Mesendoderm (in vitro differentiated cells): ENCODE measurements at regions not wholly inside any gene's neighbourhood (a gene's known extent, or its start where the extent isn't known, plus 50 kb on each side); places are given as distances from the start of the nearest gene placed in this dataset.

Experiments
- DNase-seq: peaks from one replicate; pipeline ENCODE4 v3.0.0; 2013
- H2AK5ac ChIP-seq: 2 replicates; pipeline ENCODE4 v1.6.1; 2013; ENCODE audit warnings: low read length, inconsistent platforms
- H2BK120ac ChIP-seq: 2 replicates; pipeline ENCODE4 v1.6.1; 2013; ENCODE audit warnings: low read depth, mild to moderate bottlenecking, low read length, moderate library complexity, mixed read lengths
- H2BK15ac ChIP-seq: replicated peaks from 2 replicates; pipeline ENCODE4 v1.6.1; 2013; ENCODE audit warnings: low read depth, mild to moderate bottlenecking, moderate library complexity
- H2BK5ac ChIP-seq: 2 replicates; pipeline ENCODE4 v1.6.1; 2013; ENCODE audit warnings: low read length, inconsistent platforms
- H3K18ac ChIP-seq: 2 replicates; pipeline ENCODE4 v1.6.1; 2013; ENCODE audit warnings: mild to moderate bottlenecking, low read length, mixed read lengths
- H3K23ac ChIP-seq: one replicate; pipeline ENCODE4 v1.6.1; 2013; ENCODE audit warnings: low read length
- H3K27ac ChIP-seq: 2 replicates; pipeline ENCODE4 v1.5.1; 2013; ENCODE audit warnings: low read depth, mild to moderate bottlenecking, inconsistent platforms, low read length, moderate library complexity
- H3K27me3 ChIP-seq: 2 replicates; pipeline ENCODE4 v1.6.1; 2013; ENCODE audit warnings: low read length, control low read depth, mild to moderate bottlenecking, inconsistent platforms; ENCODE audit not compliant: insufficient read depth, poor library complexity
- H3K36me3 ChIP-seq: 2 replicates; pipeline ENCODE4 v1.6.1; 2013; ENCODE audit warnings: low read length, inconsistent platforms; ENCODE audit not compliant: control insufficient read depth, insufficient read depth
- H3K4ac ChIP-seq: one replicate; pipeline ENCODE4 v1.6.1; 2013; ENCODE audit warnings: low read depth, mild to moderate bottlenecking, low read length, moderate library complexity
- H3K4me1 ChIP-seq: 2 replicates; pipeline ENCODE4 v1.6.1; 2013; ENCODE audit warnings: low read depth, low read length, inconsistent platforms; ENCODE audit not compliant: control insufficient read depth
- H3K4me2 ChIP-seq: 2 replicates; pipeline ENCODE4 v1.6.1; 2013; ENCODE audit warnings: low read length
- H3K4me3 ChIP-seq: 2 replicates; pipeline ENCODE4 v1.5.1; 2013; ENCODE audit warnings: mild to moderate bottlenecking, low read length
- H3K56ac ChIP-seq: one replicate; pipeline ENCODE4 v1.6.1; 2013; ENCODE audit warnings: low read length
- H3K79me1 ChIP-seq: 2 replicates; pipeline ENCODE4 v1.6.1; 2013; ENCODE audit warnings: low read length, inconsistent platforms
- H3K79me2 ChIP-seq: 2 replicates; pipeline ENCODE4 v1.6.1; 2013; ENCODE audit warnings: mild to moderate bottlenecking, low read length; ENCODE audit not compliant: control insufficient read depth, insufficient read depth
- H3K9ac ChIP-seq: 2 replicates; pipeline ENCODE4 v1.6.1; 2013; ENCODE audit warnings: low read length, inconsistent platforms
- H4K5ac ChIP-seq: one replicate; pipeline ENCODE4 v1.6.1; 2013; ENCODE audit warnings: low read length
- H4K8ac ChIP-seq: one replicate; pipeline ENCODE4 v1.6.1; 2013; ENCODE audit warnings: low read depth, mild to moderate bottlenecking, control low read depth, low read length, moderate library complexity
- WGBS: extraction: QIAGEN DNeasy Blood & Tissue Kit; methylation state at CpG from one replicate; pipeline ENCODE4 v1.1.7; 2013; ENCODE audit warnings: low lambda C conversion rate, missing lambda C conversion rate; ENCODE audit not compliant: insufficient coverage; ENCODE audit errors: extremely low coverage; 5-methylcytosine and 5-hydroxymethylcytosine counted together

DNA sequence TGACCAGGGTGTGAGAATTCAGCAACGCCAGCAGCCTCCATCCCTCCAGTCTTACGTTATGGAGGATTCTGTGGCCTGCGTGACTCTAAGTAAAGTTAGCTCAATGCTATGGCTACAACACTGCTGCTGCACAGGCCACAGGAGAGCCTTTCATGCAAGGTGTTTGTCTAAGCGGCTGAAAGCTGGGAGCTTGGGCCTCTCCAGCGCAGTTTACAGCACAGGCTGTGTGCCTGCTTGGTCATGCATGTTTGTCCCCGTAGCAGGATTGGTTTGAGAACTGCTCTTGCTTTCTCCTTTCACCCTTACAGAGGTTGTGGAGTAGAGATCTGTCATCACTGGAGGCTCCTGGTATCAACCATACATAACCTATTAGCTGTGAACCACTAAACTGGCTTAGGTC, 113.1 kb upstream of the TMCC3 start:
- no peak overlapping the region for H3K56ac ChIP-seq
- no peak overlapping the region for H3K9ac ChIP-seq
- H3K27ac ChIP-seq: no peak overlapping the region
- H3K79me1 ChIP-seq: no peaks in the 10 kb centered on the region
- no peak overlapping the region for H4K5ac ChIP-seq
- no peak overlapping the region for H3K4ac ChIP-seq
- H2BK5ac ChIP-seq: no peak overlapping the region
- no CpG with 5 or more reads among the region's 6 CpGs for WGBS
- no peak overlapping the region for H3K18ac ChIP-seq
- H3K27me3 ChIP-seq: no peaks in the 10 kb centered on the region
- H2BK120ac ChIP-seq: no peak overlapping the region
- no peaks in the 10 kb centered on the region for H3K4me1 ChIP-seq
- no peak overlapping the region for H3K4me2 ChIP-seq
- H2BK15ac ChIP-seq: no peak overlapping the region
- no peak overlapping the region for H3K23ac ChIP-seq
- no peak for DNase-seq
- H2AK5ac ChIP-seq: no peak overlapping the region
- H3K79me2 ChIP-seq: no peaks in the 10 kb centered on the region
- no peak overlapping the region for H4K8ac ChIP-seq
- no peaks in the 10 kb centered on the region for H3K36me3 ChIP-seq
- H3K4me3 ChIP-seq: no peak overlapping the region

DNA sequence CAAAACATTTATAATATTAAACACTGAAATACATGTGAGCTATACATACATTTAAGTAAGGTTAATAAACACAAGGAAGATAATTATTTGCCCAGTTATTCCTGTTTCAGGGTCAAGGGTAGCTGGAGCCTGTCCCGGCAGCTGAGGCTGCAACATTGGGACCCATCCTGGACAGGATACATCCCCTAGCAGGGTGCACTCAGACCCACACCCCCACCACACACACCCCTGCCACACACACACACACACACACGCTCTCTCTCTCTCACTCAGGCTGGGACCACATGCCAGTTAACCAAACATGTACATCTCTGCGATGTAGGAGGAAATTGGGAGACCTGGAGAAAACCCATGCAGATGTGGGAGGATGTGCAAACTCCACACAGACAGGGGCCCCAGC, 112.6 kb upstream of the TMCC3 start:
- Histone ChIP-seq H3K79me2 (no peaks in the 10 kb centered on the region), H2BK5ac (no peak overlapping the region), H3K4me1 (no peaks in the 10 kb centered on the region), H3K4me2 (no peak overlapping the region), H2AK5ac (no peak overlapping the region), H3K23ac (no peak overlapping the region), H3K18ac (no peak overlapping the region), H2BK15ac (no peak overlapping the region), H3K36me3 (no peaks in the 10 kb centered on the region), H3K79me1 (no peaks in the 10 kb centered on the region), H3K27me3 (no peaks in the 10 kb centered on the region), H2BK120ac (no peak overlapping the region), H4K5ac (no peak overlapping the region), H3K9ac (no peak overlapping the region), H3K4ac (no peak overlapping the region), H3K27ac (no peak overlapping the region), H3K4me3 (no peak overlapping the region), H4K8ac (no peak overlapping the region), H3K56ac (no peak overlapping the region)
- no peak for DNase-seq
- no CpG with 5 or more reads among the region's 3 CpGs for WGBS

DNA sequence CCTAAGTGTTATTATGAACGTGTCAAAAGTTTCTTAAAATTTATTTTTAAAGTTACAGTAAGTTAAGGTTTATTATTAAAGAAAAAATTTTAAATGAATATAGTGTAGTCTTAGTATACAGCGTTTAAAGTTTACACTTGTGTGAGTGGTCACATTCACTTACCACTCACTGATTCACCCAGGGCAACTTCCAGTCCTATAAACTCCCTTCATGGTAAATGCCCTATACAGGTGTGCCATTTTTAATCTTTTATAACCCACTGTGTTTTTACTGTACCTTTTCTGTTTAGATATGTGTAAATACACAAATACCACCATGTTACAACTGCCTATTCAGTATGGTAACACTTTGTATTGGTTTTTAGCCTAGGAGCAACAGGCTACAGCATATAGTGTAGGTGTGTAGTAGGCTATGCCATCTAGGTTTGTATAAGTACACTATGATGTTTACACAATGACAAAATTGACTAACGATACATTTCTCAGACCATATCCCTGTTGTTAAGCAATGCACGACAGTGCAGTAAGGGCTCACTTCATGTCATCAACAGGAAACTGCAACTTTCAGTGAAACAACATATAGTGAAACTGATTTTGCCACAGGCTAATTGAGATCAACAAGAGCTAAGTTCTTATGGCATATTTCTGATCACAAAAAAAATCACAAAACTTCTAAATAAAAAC, 112.0 kb upstream of the TMCC3 start:
- H2BK15ac ChIP-seq: no peak overlapping the region
- no peak overlapping the region for H2AK5ac ChIP-seq
- H3K4me3 ChIP-seq: no peak overlapping the region
- no peak overlapping the region for H3K18ac ChIP-seq
- H3K4me1 ChIP-seq: no peaks in the 10 kb centered on the region
- DNase-seq: no peak
- H2BK120ac ChIP-seq: no peak overlapping the region
- no peak overlapping the region for H2BK5ac ChIP-seq
- H4K8ac ChIP-seq: no peak overlapping the region
- H3K4ac ChIP-seq: no peak overlapping the region
- H3K79me2 ChIP-seq: no peaks in the 10 kb centered on the region
- H3K23ac ChIP-seq: no peak overlapping the region
- H3K79me1 ChIP-seq: no peaks in the 10 kb centered on the region
- H4K5ac ChIP-seq: no peak overlapping the region
- H3K36me3 ChIP-seq: no peaks in the 10 kb centered on the region
- no peaks in the 10 kb centered on the region for H3K27me3 ChIP-seq
- WGBS: 100% methylated on average over 2 of the region's 4 CpGs
- no peak overlapping the region for H3K9ac ChIP-seq
- H3K4me2 ChIP-seq: no peak overlapping the region
- no peak overlapping the region for H3K56ac ChIP-seq
- no peak overlapping the region for H3K27ac ChIP-seq

DNA sequence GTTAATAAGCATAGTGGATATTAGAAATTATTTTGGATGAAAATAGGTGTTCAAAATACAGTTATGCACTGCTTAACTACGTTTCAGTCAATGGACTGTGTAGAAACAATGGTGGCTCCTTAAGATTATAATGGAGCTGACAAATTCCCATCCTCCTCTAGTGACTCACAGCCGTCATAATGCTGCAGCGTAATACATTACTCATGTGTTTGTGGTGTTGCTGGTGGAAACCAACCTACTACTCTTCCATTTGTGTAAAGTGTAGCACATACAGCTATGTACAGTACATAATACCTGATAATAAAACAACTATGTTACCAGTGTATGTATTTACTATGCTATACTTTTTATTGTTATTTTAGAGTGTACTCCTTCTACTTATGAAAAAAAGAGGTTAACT, 111.2 kb upstream of the TMCC3 start:
- H4K5ac ChIP-seq: no peak overlapping the region
- H3K9ac ChIP-seq: no peak overlapping the region
- H2BK5ac ChIP-seq: no peak overlapping the region
- no peaks in the 10 kb centered on the region for H3K4me1 ChIP-seq
- H3K4me3 ChIP-seq: no peak overlapping the region
- no peak overlapping the region for H3K23ac ChIP-seq
- no peaks in the 10 kb centered on the region for H3K79me2 ChIP-seq
- no peak overlapping the region for H3K18ac ChIP-seq
- H3K27ac ChIP-seq: no peak overlapping the region
- no peak overlapping the region for H3K4me2 ChIP-seq
- H3K4ac ChIP-seq: no peak overlapping the region
- H3K79me1 ChIP-seq: no peaks in the 10 kb centered on the region
- no peak overlapping the region for H2AK5ac ChIP-seq
- H3K36me3 ChIP-seq: no peaks in the 10 kb centered on the region
- no peaks in the 10 kb centered on the region for H3K27me3 ChIP-seq
- no CpG with 5 or more reads among the region's 3 CpGs for WGBS
- DNase-seq: no peak
- no peak overlapping the region for H2BK120ac ChIP-seq
- H4K8ac ChIP-seq: no peak overlapping the region
- H3K56ac ChIP-seq: no peak overlapping the region
- no peak overlapping the region for H2BK15ac ChIP-seq

DNA sequence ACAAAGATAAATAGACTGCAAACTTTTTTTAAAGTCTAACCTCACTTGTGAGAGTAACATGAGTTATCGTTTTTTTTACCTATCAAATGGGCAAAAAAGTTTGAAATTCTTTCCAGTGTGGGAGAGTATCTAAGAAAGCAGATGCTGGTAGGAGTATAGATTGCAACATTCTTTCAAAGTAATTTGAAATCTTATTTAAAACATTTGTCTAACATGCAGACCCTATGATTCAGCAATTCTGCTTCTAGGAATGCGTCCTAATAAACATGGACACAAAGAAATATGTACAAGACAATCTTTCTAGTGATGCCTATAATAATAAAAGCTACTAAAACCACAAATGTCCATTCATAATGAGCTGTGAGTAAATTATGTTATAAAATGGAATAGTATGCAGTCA, 110.4 kb upstream of the TMCC3 start:
- no peak overlapping the region for H2BK15ac ChIP-seq
- no peaks in the 10 kb centered on the region for H3K79me1 ChIP-seq
- H4K8ac ChIP-seq: no peak overlapping the region
- H3K56ac ChIP-seq: no peak overlapping the region
- no peak overlapping the region for H3K4me3 ChIP-seq
- no peak overlapping the region for H3K4me2 ChIP-seq
- no peaks in the 10 kb centered on the region for H3K79me2 ChIP-seq
- no CpG with 5 or more reads among the region's 2 CpGs for WGBS
- no peak overlapping the region for H3K27ac ChIP-seq
- H3K23ac ChIP-seq: no peak overlapping the region
- H3K9ac ChIP-seq: no peak overlapping the region
- no peaks in the 10 kb centered on the region for H3K27me3 ChIP-seq
- no peak overlapping the region for H3K4ac ChIP-seq
- H3K36me3 ChIP-seq: no peaks in the 10 kb centered on the region
- no peak overlapping the region for H2BK5ac ChIP-seq
- no peak overlapping the region for H2BK120ac ChIP-seq
- H3K18ac ChIP-seq: no peak overlapping the region
- H2AK5ac ChIP-seq: no peak overlapping the region
- no peak overlapping the region for H4K5ac ChIP-seq
- H3K4me1 ChIP-seq: no peaks in the 10 kb centered on the region
- DNase-seq: no peak

DNA sequence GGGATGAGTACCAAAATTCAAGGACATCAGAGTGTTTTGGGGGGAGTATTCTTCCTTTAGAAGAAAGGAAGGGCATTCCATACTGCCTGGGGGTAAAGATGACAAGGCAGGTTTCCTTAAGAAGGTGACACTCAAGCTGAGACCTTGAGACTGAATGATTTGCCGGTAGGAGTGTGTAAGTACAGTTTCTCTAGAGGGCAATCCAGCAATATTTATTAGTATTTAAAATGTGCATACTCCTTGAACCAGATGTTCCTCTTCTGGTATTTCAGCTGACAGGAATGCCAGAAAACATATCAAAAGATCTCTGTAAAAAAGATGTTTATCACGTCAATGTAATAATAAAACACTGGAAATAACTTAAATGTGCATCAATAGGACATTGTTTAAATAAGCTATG, 106.4 kb upstream of the TMCC3 start:
- Histone ChIP-seq H3K4me3 (no peak overlapping the region), H3K79me1 (no peaks in the 10 kb centered on the region), H4K5ac (no peak overlapping the region), H2AK5ac (no peak overlapping the region), H3K4ac (no peak overlapping the region), H3K9ac (no peak overlapping the region), H2BK5ac (no peak overlapping the region), H3K79me2 (no peaks in the 10 kb centered on the region), H3K27me3 (no peaks in the 10 kb centered on the region), H3K56ac (no peak overlapping the region), H3K18ac (no peak overlapping the region), H3K23ac (no peak overlapping the region), H3K4me2 (no peak overlapping the region), H2BK120ac (no peak overlapping the region), H3K4me1 (no peaks in the 10 kb centered on the region), H4K8ac (no peak overlapping the region), H2BK15ac (no peak overlapping the region), H3K36me3 (no peaks in the 10 kb centered on the region), H3K27ac (no peak overlapping the region)
- WGBS: no CpG with 5 or more reads among the region's 2 CpGs
- DNase-seq: peak; percentile 16
